Epithelial cell of esophagus (primary cell): ENCODE measurements at regions not wholly inside any gene's neighbourhood (a gene's known extent, or its start where the extent isn't known, plus 50 kb on each side); places are given as distances from the start of the nearest gene placed in this dataset.

Experiments
- DNase-seq: peaks from one replicate; pipeline ENCODE4 v3.0.0; 2010; ENCODE audit warnings: low read depth
- H3K4me3 ChIP-seq: 2 replicates; pipeline ENCODE4 v1.5.1; 2011; ENCODE audit warnings: mild to moderate bottlenecking, low read length, control low read depth
- CTCF ChIP-seq: IDR thresholded peaks from 2 replicates; pipeline ENCODE4 v1.5.1; 2011; ENCODE audit warnings: low read depth, mild to moderate bottlenecking, low read length, control low read depth, inconsistent platforms; ENCODE audit not compliant: insufficient read depth; ENCODE audit errors: missing control alignments

GRCh38 chr5:152501294-152501693 lies 96.2 kb upstream of the NMUR2 start:
- DNase-seq = no peak
- no peak overlapping the region for H3K4me3 ChIP-seq
- TF ChIP-seq CTCF = no peak

GRCh38 chr5:152503206-152503605 lies 98.1 kb upstream of the NMUR2 start:
- H3K4me3 ChIP-seq = no peak overlapping the region
- no peak for DNase-seq
- no peak for TF ChIP-seq CTCF

- peak; percentile 65 for TF ChIP-seq CTCF
- no peak overlapping the region for H3K4me3 ChIP-seq
- DNase-seq = peak; percentile 72
Observed at GRCh38 chr5:152505442-152506042, 100.5 kb upstream of the NMUR2 start.

- TF ChIP-seq CTCF = no peak
- H3K4me3 ChIP-seq = no peak overlapping the region
- no peak for DNase-seq
Observed at GRCh38 chr5:152511120-152511519, 106.0 kb upstream of the NMUR2 start.

- no peak for TF ChIP-seq CTCF
- H3K4me3 ChIP-seq = no peak overlapping the region
- no peak for DNase-seq
Observed at GRCh38 chr5:152511531-152512132, 106.6 kb upstream of the NMUR2 start.

GRCh38 chr5:152514827-152515397 lies 109.8 kb upstream of the NMUR2 start:
- TF ChIP-seq CTCF = peak; percentile 46
- peak; percentile 23 for DNase-seq
- no peak overlapping the region for H3K4me3 ChIP-seq
